ENCODE measurements at regions not wholly inside any gene's neighbourhood (a gene's known extent, or its start where the extent isn't known, plus 50 kb on each side); places are given as distances from the start of the nearest gene placed in this dataset.

DNA sequence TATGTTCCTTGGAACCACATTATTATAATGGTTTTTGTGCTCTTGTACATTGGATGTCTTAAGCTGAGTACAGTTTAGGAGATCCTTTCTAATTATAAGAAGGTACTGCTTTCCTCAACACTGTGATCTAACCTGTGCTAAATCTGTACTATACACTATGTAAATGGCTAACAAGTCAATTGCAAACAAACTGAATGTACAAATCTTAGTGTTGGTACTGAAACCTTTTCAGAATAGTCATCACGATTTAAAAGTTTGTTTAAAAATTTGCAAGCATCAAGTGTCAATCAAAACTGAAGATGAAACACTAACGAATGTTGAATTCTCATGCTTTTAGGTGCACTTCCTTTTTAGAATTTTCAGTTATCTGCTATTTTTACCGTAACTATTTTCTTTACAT lies 2090.4 kb upstream of the TENM3 start:
- Histone ChIP-seq H3K4me3 (no peak overlapping the region), H3K4me1 (no peaks in the 10 kb centered on the region), H3K36me3 (no peaks in the 10 kb centered on the region), H3K27ac (replicated peaks in 1 of 4) (no peak overlapping the region), H3K9me3 (no peaks in the 10 kb centered on the region), H3K27me3 (no peaks in the 10 kb centered on the region)
- intact Hi-C loops (cut with DNase I), result no loop called here
- WGBS, result 89% methylated on average over 3 of the region's 3 CpGs
- DNase-seq (ENCODE audit: extremely low spot score), result no peak
- TF ChIP-seq POLR2A (IDR thresholded peaks at IDR 0.05; ENCODE audit: low read depth) (no peak), EP300 (IDR thresholded peaks at IDR 0.05) (no peak), POLR2AphosphoS5 (IDR thresholded peaks at IDR 0.05) (no peak)
- TF ChIP-seq, protein P1, sequence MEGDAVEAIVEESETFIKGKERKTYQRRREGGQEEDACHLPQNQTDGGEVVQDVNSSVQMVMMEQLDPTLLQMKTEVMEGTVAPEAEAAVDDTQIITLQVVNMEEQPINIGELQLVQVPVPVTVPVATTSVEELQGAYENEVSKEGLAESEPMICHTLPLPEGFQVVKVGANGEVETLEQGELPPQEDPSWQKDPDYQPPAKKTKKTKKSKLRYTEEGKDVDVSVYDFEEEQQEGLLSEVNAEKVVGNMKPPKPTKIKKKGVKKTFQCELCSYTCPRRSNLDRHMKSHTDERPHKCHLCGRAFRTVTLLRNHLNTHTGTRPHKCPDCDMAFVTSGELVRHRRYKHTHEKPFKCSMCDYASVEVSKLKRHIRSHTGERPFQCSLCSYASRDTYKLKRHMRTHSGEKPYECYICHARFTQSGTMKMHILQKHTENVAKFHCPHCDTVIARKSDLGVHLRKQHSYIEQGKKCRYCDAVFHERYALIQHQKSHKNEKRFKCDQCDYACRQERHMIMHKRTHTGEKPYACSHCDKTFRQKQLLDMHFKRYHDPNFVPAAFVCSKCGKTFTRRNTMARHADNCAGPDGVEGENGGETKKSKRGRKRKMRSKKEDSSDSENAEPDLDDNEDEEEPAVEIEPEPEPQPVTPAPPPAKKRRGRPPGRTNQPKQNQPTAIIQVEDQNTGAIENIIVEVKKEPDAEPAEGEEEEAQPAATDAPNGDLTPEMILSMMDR (IDR thresholded peaks at IDR 0.05), result no peak

DNA sequence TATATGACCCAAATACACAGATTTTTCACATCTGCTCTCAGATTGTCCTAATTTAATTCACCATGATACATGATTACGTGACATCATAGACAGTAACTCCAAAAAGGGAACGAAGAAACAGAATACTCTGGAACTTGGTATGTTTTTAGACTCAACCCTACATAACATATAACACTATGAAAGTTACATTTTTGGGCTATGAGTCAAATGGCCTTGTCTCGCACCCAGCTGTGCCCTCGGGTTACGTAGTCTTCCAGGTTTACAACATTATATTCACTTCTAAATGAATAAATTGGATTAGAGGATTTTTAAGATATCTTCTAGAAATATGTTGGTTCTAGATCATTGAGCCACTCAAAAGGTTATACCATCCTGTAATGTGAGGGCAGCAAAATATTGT lies 2089.6 kb upstream of the TENM3 start:
- no peaks in the 10 kb centered on the region for H3K9me3 ChIP-seq
- H3K4me3 ChIP-seq, result no peak overlapping the region
- intact Hi-C loops (cut with DNase I), result no loop called here
- TF ChIP-seq POLR2AphosphoS5 (IDR thresholded peaks at IDR 0.05) (no peak), EP300 (IDR thresholded peaks at IDR 0.05) (no peak), POLR2A (IDR thresholded peaks at IDR 0.05; ENCODE audit: low read depth) (no peak)
- TF ChIP-seq, protein P1 (IDR thresholded peaks at IDR 0.05), result no peak
- 94% methylated on average over 5 of the region's 5 CpGs for WGBS
- no peaks in the 10 kb centered on the region for H3K4me1 ChIP-seq
- no peak overlapping the region for H3K27ac ChIP-seq (replicated peaks in 1 of 4)
- H3K36me3 ChIP-seq, result no peaks in the 10 kb centered on the region
- no peaks in the 10 kb centered on the region for H3K27me3 ChIP-seq
- no peak for DNase-seq (ENCODE audit: extremely low spot score)

DNA sequence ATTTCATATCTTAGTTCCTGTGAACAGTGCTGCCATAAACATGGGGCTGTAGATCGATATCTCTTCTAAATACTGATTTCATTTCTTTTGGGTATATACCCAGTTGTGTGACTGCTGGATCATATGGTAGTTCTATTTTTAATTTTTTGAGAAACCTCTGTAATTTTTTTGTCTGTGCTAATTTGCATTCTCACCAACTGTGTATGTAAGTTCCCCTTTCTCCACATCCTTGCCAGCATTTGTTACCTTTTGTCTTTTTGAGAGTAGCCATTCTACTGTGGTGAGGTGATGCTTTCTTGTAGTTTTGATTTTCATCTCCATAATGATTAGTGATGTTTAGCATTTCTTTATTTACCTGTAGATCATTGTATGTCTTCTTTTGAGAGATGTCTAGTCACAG lies 2086.5 kb upstream of the TENM3 start:
- TF ChIP-seq, protein P1 (IDR thresholded peaks at IDR 0.05), result no peak
- Histone ChIP-seq H3K4me3 (no peak overlapping the region), H3K36me3 (no peaks in the 10 kb centered on the region), H3K9me3 (no peaks in the 10 kb centered on the region), H3K27ac (replicated peaks in 1 of 4) (no peak overlapping the region), H3K27me3 (no peaks in the 10 kb centered on the region), H3K4me1 (no peaks in the 10 kb centered on the region)
- no peak for DNase-seq (ENCODE audit: extremely low spot score)
- 93% methylated on average over 1 of the region's 1 CpG for WGBS
- intact Hi-C loops (cut with DNase I), result no loop called here

DNA sequence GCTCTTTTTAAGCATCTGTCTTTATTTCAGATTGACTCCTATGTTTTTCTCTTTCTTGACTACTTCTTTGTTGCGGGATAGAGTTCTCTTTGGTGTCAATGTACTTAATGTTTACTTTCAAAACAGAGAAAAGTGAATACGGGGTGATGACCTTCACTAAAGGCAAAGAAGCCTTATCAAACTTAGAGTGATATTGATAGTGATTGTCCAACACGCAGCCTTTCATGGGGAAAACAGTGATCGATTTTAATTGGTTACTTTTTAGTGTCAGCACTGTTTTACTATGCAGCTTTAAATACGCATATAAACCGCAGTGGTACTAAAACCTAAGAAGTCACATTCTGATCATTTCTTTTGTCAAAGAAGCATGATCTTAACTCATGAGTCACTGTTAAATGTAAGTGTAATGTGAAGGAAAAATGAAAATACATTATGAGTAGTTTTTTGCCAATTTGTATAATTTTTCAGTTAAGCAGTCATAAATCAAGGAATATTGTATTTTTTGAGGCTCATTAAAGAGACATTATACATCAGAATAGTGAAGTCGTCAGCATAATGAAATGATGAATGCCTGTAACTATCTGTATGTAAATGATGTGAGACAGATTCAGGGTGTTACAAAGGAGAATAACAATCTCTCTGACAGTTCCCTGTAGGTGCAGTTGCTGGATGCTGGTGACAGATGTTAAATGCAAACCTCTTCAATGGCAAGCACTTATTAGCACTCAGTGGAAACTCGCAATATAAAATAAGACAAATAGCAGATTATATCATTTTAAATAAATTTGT lies 2082.8 kb upstream of the TENM3 start:
- Histone ChIP-seq H3K4me3 (no peak overlapping the region), H3K27me3 (no peaks in the 10 kb centered on the region), H3K9me3 (no peaks in the 10 kb centered on the region), H3K4me1 (no peaks in the 10 kb centered on the region), H3K36me3 (no peaks in the 10 kb centered on the region), H3K27ac (replicated peaks in 1 of 4) (no peak overlapping the region)
- WGBS, result 68% methylated on average over 8 of the region's 8 CpGs
- intact Hi-C loops (cut with DNase I), result no loop called here
- TF ChIP-seq POLR2AphosphoS5 (IDR thresholded peaks at IDR 0.05) (no peak), POLR2A (IDR thresholded peaks at IDR 0.05; ENCODE audit: low read depth) (no peak), EP300 (IDR thresholded peaks at IDR 0.05) (no peak)
- TF ChIP-seq, protein P1 (IDR thresholded peaks at IDR 0.05), result no peak
- no peak for DNase-seq (ENCODE audit: extremely low spot score)

DNA sequence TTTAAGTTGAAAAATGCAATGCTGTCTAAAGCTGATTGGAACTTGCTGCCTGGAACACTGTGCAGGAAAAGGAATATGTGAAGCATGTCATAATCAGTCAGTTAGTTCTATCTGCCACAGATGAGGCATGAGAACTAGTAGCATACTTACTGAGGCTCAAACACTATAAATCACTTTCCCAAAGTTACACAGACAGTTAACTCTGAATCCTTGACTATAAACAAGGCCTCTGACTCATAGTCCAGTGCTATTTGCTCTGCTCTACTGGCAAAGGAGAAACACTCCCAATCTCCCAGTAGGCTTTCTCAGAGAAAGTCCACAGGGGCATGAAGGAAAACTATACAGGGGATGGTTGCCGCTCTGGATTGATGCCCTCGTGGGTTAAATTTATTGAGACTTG lies 2078.4 kb upstream of the TENM3 start:
- Histone ChIP-seq H3K4me1 (no peaks in the 10 kb centered on the region), H3K36me3 (no peaks in the 10 kb centered on the region), H3K9me3 (no peaks in the 10 kb centered on the region), H3K4me3 (no peak overlapping the region), H3K27me3 (no peaks in the 10 kb centered on the region), H3K27ac (replicated peaks in 1 of 4) (no peak overlapping the region)
- WGBS, result 84% methylated on average over 2 of the region's 2 CpGs
- no peak for DNase-seq (ENCODE audit: extremely low spot score)
- intact Hi-C loops (cut with DNase I), result no loop called here
- TF ChIP-seq EP300 (IDR thresholded peaks at IDR 0.05) (no peak), POLR2AphosphoS5 (IDR thresholded peaks at IDR 0.05) (no peak), POLR2A (IDR thresholded peaks at IDR 0.05; ENCODE audit: low read depth) (no peak)
- TF ChIP-seq, protein P1 (IDR thresholded peaks at IDR 0.05), result no peak

Data from esophagus muscularis mucosa (tissue), 4 donors.